ENCODE measurements at regions not wholly inside any gene's neighbourhood (a gene's known extent, or its start where the extent isn't known, plus 50 kb on each side); places are given as distances from the start of the nearest gene placed in this dataset.

DNA sequence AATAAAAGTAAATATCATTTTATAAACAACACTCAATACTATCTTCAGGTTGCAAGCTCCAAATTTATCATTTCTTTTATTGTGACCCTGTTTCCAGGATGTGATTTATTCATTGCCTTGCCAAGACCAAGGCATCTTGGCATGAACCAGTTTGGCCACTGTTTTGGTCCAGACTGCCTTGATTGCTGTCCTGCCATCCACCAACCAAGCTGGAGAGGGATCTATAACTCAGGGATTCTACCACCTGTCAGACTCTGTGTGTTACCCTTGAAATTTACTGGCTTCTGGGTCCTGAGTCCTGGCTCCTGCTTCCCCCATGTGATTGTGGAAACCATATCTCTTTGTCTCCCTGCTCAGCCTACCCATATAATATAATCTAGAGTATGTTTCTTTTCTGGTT is 343.0 kb downstream of the GPAM start:
- intact Hi-C loops (cut with DNase I, micrococcal nuclease) = no loop called here
- ATAC-seq = no peak
- no peaks in the 10 kb centered on the region for H3K36me3 ChIP-seq (ENCODE audit: low read depth)
- DNase-seq = no peak
- no peak overlapping the region for H3K4me3 ChIP-seq
- TF ChIP-seq, protein P1, sequence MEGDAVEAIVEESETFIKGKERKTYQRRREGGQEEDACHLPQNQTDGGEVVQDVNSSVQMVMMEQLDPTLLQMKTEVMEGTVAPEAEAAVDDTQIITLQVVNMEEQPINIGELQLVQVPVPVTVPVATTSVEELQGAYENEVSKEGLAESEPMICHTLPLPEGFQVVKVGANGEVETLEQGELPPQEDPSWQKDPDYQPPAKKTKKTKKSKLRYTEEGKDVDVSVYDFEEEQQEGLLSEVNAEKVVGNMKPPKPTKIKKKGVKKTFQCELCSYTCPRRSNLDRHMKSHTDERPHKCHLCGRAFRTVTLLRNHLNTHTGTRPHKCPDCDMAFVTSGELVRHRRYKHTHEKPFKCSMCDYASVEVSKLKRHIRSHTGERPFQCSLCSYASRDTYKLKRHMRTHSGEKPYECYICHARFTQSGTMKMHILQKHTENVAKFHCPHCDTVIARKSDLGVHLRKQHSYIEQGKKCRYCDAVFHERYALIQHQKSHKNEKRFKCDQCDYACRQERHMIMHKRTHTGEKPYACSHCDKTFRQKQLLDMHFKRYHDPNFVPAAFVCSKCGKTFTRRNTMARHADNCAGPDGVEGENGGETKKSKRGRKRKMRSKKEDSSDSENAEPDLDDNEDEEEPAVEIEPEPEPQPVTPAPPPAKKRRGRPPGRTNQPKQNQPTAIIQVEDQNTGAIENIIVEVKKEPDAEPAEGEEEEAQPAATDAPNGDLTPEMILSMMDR (IDR thresholded peaks at IDR 0.05) = no peak
- no peaks in the 10 kb centered on the region for H3K4me1 ChIP-seq (ENCODE audit: low read depth)
- H3K9me3 ChIP-seq = no peaks in the 10 kb centered on the region

DNA sequence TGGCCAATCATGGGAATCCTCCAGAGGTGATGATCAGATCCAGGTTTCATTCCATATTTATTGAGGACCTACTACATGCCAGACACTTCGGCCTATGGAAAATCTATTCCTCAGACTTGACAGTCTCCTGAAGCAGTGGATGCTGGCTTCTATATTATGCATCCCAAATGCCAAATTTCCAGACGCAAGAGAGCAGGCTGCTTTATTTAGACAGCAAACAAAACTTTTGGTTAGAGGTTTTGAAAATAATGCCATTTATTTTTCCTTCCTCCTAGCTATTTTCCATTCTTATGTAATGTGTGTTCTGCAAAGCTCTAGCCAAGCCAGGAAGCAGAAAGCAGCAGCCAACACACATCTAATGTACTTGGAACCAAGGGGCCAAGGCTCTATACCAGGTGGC is 330.8 kb downstream of the GPAM start:
- H3K36me3 ChIP-seq (ENCODE audit: low read depth) = no peaks in the 10 kb centered on the region
- no peaks in the 10 kb centered on the region for H3K9me3 ChIP-seq
- no peaks in the 10 kb centered on the region for H3K4me1 ChIP-seq (ENCODE audit: low read depth)
- ATAC-seq = no peak
- TF ChIP-seq, protein P1 (IDR thresholded peaks at IDR 0.05) = no peak
- intact Hi-C loops (cut with DNase I, micrococcal nuclease) = no loop called here
- no peak for DNase-seq
- no peak overlapping the region for H3K4me3 ChIP-seq

DNA sequence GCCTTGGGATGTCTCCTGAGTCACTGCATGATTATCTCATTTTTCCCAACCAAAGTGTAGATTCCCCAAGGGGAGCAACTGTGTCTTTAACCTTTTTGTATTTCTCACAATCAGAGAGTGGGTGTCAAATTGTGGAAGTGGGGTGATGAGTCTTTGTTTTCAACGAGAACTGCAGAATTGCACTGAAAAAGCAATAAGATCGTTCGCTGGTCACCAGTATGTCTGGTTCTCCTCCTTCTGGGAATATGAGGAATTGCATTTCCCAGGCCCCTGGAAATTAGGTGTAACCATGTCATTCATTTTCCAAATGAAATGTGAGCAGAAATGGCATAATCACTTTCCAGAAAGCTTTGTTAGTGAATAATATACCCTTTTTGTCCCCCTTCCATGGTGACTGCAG is 326.9 kb downstream of the GPAM start:
- no peaks in the 10 kb centered on the region for H3K36me3 ChIP-seq (ENCODE audit: low read depth)
- intact Hi-C loops (cut with DNase I, micrococcal nuclease) = no loop called here
- ATAC-seq (no peak), DNase-seq (no peak)
- no peaks in the 10 kb centered on the region for H3K9me3 ChIP-seq
- no peaks in the 10 kb centered on the region for H3K4me1 ChIP-seq (ENCODE audit: low read depth)
- H3K4me3 ChIP-seq = no peak overlapping the region
- TF ChIP-seq, protein P1 (IDR thresholded peaks at IDR 0.05) = no peak

DNA sequence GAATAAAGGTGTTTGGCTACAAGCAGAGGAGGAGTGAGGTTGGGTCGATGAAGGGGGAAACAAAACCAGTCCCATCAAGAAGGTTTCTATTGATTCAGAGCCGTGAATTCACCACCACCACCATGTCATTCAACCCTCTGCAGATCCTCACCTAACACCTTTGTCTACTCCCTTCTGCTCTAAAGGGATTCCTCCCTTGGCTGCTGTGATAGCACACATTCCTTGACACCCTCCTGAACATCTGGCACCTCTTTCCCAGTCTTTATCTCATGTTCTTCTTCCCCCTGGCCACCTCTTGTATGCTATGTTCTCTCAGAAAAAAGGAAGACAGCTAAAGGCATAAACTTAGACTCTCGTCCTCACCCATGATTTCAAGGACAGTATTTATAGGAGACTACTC is 318.0 kb downstream of the GPAM start:
- TF ChIP-seq, protein P1 (IDR thresholded peaks at IDR 0.05) = no peak
- H3K9me3 ChIP-seq = no peaks in the 10 kb centered on the region
- DNase-seq = no peak
- no peaks in the 10 kb centered on the region for H3K4me1 ChIP-seq (ENCODE audit: low read depth)
- no peak for ATAC-seq
- intact Hi-C loops (cut with DNase I, micrococcal nuclease) = no loop called here
- no peak overlapping the region for H3K4me3 ChIP-seq
- H3K36me3 ChIP-seq (ENCODE audit: low read depth) = no peaks in the 10 kb centered on the region

DNA sequence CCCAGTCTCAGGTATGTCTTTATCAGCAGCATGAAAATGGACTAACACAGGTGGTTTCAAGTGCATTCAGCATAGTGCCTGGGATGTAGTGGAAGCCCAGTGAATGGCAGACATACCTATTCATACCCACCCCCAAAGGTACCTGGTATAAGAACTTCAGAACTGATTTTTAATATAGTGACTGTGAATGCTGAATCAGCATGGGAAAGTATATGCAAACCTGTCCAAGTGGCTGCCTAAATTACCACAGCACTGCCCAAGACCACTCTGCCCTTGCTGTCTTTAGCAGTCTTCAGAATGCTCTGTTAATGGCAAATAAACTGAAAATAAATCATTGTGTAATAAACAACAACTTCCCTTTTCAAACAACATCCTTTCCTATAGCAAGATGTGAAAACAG is 312.1 kb downstream of the GPAM start:
- Histone ChIP-seq H3K9me3 (no peaks in the 10 kb centered on the region), H3K4me3 (no peak overlapping the region), H3K36me3 (ENCODE audit: low read depth) (no peaks in the 10 kb centered on the region), H3K4me1 (ENCODE audit: low read depth) (no peaks in the 10 kb centered on the region)
- no peak for ATAC-seq
- TF ChIP-seq, protein P1 (IDR thresholded peaks at IDR 0.05) = no peak
- intact Hi-C loops (cut with DNase I, micrococcal nuclease) = no loop called here
- DNase-seq = no peak

DNA sequence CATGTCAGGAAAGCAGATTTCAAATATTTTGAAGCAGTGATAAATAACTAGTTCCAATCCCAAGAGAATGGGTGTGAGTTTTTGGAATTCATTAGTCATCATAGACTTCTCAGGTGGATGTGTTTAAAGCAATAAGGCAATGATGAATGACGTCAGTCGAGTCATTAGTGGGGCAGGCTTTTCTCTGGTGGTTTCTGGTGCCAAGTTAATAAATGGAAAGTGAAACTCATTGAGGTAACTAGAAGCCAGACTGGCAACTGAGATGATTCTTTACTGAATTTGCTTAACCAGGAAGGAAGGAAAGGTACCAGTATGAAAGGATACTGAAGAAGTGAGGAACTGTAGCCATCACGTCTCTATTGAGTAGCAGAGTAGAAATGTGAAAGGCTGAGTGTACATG is 311.0 kb downstream of the GPAM start:
- no peaks in the 10 kb centered on the region for H3K9me3 ChIP-seq
- no peak for ATAC-seq
- no peaks in the 10 kb centered on the region for H3K4me1 ChIP-seq (ENCODE audit: low read depth)
- H3K4me3 ChIP-seq = no peak overlapping the region
- no peaks in the 10 kb centered on the region for H3K36me3 ChIP-seq (ENCODE audit: low read depth)
- TF ChIP-seq, protein P1 (IDR thresholded peaks at IDR 0.05) = no peak
- intact Hi-C loops (cut with DNase I, micrococcal nuclease) = no loop called here
- DNase-seq = no peak

Data from mucosa of descending colon (tissue), 3 donors.